Activated CD8-positive, alpha-beta memory T cell treated with anti-CD3 and anti-CD28 coated beads for 24 hours (primary cell): ENCODE measurements at regions not wholly inside any gene's neighbourhood (a gene's known extent, or its start where the extent isn't known, plus 50 kb on each side); places are given as distances from the start of the nearest gene placed in this dataset.

Experiments used
- DNase-seq: peaks from one replicate; pipeline ENCODE4 v3.0.0-alpha.2; 2020

DNA sequence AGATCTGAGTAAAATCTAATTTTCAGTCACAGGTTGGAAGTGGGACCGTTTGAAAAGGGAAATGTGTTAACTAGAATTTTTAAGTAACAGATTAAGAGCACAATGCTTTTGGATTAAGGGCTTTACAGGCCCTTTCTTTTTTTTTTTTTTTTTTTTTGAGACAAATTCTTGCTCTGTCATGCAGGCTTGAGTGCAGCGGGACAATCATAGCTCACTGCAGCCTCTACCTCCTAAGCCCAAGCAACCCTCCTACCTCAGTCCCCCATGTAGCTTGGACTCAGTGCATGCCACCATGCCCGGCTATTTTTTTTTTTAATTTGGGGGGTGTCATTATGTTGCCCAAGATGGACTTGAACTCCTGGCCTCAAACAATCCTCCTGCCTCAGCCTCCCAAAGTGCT, 363.7 kb downstream of the LIG4 start:
- no peak for DNase-seq

DNA sequence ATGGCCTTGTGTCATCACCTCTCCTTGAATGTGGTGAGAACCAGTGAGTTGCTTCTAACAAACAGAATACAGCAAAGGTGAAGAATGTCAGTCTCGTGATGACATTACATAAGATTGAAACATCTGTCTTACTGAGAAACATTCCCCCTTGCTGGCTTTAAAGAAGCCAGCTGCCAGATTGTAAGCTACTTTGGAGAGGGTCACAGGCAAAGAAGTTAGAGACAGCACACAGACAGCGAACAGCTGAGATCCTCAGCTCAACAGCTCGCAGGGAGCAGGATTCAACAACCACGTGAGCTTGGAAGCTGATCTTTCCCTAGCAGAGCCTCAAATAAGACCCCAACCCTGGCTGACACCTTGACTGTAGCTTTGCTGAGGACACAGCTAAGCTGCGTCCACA, 367.9 kb downstream of the LIG4 start:
- no peak for DNase-seq

DNA sequence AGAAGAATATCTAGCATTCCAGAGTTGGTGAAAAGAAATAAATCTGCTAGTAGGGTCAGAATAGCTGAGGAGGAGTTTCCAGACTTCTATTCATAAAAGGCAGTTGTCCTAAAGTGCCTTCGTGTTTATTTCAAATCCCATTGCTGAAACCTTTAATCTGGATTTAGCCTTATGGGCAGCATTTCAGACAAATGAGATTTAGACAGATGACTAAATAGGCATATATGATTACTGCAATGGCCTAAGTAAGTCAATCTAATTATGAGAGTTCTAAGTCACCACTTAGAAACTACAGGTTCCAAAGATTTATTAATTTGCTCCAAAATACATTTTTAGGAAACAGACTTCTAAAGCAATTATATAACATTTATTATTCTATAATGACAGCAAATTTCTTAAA, 368.7 kb downstream of the LIG4 start:
- no peak for DNase-seq

DNA sequence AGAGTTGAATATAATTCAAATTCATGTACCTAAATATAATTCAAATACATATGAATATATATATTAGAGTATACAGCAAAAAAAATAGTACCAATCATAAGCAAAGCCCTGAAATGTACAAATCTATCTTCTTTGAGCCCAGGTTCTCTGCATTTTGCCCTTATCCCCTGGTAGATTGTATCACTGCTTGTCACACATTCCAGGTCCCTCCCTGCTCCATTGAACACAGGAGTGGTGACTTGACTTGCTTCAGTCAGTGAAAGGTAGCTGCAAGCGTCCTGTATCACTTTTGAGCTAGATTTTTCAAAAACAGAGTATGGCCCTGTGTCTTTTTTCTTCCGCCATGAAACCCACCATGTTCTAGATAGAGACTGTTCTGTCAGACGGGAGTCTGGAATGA, 369.4 kb downstream of the LIG4 start:
- DNase-seq: no peak

DNA sequence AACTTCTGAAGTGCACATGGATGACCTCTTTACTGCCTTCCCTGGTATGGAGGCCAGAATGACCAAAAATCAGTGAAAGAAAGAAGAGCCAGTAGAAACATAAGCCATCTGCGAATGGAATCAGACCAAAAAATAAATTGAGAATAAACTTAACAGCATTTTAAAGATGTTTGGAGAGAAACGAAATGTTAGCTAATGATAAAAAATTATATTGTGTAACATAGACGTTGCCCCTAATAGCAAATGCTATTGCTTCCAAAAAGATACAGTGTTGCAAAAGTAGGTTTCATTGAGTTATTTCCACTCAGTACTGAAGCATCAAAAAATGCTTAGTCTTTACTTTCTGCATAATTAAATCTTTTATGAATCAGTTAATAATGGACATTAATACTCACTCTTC, 371.7 kb downstream of the LIG4 start:
- no peak for DNase-seq

DNA sequence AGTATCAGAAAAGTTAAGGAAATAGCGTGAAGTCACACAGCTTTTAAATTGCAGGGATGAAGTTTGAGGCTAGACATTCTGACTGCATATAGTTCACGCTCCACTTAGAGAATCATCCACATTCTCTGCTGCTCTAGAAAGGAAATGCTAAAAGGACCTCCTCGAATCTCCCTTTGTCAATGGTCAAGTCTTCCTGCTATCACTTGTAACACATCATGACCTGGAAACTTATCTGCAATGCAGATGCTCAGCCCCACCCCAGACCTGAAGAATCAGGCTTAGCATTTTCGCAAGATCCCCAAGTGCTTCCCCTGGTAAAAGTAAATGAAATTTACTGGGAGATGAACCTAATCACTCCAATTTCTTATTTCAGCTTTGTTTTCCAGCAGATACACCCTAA, 372.1 kb downstream of the LIG4 start:
- DNase-seq: no peak

DNA sequence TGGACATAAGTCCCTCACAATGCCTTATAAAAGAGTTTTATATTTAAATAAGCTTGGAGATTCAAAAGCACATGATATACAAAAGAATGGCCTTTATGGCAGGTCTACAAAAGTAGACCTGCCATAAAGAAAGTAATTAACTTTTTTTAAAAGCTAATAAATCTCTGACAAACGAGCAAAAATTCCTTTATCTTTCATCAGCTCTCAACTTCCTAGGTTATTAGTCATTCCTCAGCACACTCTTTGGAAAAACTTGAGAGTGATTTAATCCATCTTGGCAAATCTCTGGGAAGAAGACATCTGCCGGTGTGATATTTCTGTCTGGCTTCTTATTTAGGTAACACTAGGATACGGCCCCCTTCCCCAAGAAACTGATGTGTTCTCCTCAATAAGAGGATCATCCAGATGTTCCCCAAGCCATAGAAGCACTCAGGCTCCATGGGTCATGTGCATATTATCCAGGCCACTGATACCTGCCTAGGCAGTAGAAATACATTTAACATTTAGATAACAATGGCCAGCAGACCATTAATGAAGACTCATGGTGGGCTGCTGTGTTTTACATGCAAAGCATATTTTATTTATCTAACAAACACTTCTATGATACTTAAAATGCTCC, 372.7 kb downstream of the LIG4 start:
- DNase-seq: no peak

DNA sequence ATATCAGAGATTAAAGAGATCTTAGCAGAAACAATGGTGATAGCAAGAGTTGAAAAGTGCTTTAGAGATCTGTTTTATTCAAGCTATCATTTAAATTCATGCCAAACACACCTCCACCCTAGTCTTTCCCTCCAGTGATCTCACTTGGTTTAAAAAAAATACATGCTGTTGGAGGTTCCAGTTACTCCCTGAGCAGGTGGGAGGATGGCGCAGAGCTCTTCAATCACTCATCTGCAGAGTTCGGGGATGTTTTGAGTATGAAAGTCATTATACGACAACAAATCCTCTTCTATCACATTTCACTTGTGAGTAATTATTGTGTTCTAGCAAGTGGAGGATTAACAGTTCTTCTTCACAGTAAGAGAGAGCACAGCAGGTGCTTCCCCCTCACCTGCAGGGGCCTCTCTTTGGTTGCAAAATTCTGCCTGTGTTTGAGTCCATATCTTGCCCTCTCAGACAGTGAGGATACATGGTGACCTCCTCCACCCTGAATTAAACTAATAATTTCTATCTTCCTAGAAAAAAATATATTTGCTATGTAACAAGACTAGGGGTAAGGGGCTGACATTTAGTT, 376.7 kb downstream of the LIG4 start:
- no peak for DNase-seq

DNA sequence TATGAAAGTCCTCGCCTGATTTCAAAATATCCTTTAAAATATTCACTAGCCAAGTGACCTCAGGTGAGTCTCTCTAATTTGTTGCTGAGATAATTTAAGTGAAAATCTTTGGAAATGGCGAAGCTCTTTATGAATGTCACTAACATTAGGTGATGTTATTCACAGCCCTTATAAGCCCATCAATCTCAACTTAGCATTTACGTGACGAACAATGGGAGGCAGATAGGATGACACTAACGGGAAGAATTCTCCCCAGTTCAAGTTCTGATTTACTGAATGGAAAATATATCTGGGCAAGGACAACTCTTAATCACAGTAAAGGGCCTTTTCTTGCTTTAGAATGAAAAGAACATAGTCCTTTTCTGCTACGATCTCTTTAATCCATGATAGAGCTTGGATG, 378.7 kb downstream of the LIG4 start:
- no peak for DNase-seq

DNA sequence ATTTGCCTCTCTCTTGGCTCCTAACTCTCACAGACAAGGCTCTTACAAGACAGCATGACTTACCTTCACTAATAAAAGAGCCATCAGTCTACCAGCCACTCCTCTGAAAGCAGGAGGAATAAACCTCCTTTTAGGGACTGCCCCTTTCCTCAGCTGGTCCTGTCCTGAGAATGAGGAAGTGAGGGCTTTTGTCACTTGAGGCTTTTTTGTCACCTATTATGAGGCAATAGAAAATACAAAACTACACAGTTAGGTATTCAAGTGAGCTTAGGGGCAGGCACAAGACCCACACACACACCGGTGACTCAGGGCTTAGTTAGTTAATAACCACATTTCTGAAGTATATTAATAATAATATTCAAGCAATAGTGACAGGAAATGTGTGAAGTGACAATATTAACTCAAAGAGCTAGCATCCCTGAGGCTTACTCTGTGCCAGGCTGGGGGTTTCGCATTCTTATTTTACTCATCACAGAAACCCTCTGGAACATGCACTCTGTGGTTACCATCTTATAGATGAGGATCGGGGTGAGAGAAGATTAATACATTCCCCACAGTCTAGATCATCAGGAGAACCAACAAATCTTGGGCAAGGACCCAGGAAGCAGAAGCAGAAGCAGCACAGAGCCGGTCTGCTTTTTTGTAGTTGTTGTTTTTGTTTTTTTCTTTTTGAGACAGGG, 379.9 kb downstream of the LIG4 start:
- DNase-seq: no peak

DNA sequence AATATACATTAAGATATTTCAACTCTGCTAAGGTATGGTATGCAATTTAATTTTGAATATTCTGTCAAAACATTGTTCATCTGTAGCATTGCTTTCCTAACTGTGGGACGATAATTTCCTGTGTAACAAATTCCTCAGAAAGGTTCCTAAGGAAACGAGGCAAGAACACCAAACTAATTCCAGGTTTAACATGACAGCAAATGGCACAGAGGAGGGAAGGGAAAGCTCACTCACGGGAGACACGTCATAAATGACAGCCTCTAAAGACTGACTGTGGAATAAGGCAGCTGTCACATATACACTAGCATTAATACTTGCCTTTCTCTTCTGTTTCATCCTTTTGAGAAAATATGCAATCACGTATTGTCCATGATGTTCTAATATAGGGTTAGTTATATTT, 380.6 kb downstream of the LIG4 start:
- no peak for DNase-seq

DNA sequence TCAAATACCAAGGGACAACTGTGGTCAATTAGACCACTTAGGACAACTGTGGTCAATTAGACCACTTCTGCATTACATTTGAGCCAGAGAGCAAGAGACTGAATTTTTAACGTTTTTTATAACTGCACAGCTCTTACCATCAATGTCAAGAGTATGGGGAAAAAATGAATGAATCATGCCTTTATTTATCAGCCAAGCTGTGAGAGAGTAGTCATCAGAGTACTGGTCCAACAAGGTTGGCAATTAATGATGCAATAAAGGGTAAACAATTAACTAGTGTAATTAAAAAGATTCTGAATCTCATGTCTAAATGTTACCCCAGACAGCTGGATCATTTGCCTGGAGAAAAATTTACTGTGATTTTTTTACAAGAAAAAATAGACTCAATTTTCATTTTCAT, 381.1 kb downstream of the LIG4 start:
- DNase-seq: no peak

DNA sequence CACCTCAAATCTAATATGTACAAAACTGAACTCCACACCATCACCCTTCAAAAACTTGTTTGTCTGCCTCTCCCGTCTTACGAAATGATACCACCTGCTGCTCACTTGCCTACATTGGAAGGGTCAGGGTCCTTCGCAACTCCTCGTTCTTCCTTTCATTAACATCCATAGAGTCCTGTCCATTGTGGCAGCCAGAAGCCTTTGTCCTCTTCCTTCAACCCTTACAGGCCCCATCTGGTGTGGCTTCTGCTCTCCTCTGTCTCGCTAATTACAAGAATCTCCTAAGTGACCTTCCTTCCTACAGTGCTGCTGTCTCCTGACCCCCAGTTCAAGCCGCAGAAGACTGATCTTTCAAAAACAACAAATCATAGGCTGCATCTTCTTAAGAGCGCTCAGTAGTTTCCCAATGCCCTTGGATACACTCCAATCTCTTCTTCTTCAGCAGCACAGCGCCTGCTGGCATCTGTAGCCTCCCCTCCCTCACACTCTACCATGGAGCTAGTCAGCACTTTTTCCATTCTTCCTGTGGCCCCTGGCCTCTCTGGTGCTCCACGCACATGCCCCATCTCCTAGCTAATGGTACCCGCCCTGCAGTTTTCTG, 382.7 kb downstream of the LIG4 start:
- no peak for DNase-seq

DNA sequence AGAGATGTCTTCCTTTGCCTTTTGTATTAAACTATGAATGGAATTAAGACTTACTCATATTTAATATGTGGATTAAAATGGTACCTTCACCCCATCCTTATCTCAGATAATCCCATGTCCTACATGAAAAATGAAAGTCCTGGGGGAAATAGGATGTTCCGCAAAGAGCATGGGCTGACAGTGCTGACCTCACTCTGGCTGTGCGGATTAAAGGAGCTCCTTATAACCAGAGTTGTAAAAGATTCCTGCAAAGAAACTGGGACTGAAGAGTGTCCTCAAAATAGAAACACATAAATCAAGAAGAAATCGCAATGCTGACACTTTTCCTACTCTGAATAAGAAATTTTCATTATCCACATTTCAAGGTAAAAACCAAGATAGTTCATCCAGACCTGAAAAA, 384.5 kb downstream of the LIG4 start:
- no peak for DNase-seq

DNA sequence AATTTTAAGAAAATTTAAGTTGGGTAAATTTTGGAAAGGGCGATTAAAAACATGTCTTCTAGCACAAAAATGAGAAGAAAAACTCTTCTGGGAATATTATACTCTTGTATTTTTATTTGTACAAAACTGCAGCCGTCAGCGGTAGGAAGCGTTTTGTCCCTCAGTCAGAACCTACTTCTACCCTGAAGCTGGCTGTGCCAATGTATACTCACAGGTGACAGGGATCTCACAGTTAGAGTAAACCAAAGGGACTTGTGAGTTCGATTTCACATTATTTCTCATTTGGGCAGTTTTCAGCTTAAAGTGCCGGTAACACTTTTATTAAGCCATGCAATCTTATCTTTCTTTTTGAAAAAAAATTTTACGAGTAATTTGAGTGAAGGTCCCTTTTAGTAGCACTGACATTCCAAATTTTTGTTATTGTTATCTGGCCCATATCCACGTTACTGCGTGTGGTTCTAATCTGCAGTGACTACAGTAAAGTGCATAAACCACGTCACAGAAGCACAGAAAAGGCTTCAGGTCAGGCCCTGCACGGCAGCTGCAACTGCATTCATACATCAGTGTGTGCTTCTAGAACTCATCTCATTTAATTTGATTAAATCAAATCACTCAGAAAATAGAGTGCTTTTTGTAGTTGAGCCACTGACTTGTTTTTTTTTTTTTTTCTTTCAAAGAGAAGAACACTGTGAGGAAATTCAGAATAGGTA, 387.3 kb downstream of the LIG4 start:
- DNase-seq: no peak

DNA sequence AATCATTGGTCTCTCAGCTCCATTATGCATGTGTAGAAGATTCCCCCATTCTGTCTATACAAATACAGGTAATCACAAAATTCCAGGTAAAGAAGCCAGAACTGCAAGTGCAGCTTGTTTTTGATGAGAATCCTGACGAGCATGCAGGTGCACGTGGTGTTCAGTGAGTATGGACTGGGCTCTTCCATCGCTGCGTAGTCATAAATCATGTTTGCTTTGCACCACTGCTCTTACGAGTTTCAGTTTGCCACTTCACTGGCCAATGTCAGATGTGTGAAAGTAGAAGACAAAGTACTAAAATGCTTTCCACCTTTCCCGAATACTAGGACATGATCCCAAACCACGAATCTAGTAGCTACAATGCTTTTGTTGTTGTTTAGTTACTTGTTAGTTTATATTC, 390.7 kb downstream of the LIG4 start:
- DNase-seq: no peak

DNA sequence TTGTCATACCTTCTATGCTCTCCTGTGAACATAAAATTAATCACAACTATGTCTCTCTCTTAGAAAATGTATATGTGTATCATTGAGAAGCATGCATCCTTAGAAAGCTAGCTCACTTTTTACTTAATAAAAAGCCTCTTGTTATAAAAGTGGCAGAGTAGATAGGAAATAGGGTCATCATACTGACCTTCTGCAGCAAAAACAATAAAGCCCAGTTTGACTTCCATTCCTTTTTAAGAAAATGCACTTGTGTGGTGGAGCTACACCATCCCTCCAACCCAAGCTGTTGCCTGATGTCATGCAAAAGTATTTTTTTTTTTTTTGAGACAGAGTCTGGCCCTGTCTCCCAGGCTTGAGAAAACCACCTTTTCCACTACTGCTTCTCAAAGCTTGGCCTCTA, 393.3 kb downstream of the LIG4 start:
- no peak for DNase-seq

DNA sequence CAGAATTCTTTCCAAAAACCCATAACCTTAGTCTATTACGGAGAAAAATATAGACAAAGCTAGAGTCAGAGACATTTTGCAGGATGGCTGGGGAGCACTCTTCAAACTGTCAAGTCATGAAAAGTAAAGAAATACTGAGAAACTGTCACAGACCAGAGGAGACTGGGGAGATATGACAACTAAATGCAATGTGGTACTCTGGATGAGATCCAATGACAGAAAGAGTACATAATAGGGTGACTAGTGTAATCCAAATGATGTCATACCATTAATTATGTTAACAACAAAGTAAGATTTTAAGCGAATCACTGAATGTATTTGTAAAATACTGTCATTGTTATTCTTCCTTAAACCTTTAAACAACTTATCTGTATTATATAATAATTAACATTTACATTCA, 393.8 kb downstream of the LIG4 start:
- DNase-seq: no peak

DNA sequence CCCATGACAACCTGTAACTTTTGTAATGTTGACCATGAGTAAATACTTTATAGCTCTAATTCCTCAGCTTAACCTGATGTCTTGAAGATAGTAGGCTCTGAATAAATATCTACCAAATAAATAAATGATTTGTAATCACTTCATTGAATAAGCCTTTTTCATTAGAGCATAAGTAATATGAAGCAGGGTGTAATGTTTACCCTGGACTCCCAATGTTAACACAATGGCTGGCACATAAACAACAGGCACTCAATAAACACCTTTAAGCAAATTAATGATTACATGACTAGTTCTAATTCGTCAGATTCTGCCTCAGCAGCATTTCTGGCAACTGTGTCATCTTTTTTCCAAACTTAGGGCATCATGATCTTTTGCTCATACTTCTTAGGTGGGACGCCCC, 396.3 kb downstream of the LIG4 start:
- DNase-seq: no peak

DNA sequence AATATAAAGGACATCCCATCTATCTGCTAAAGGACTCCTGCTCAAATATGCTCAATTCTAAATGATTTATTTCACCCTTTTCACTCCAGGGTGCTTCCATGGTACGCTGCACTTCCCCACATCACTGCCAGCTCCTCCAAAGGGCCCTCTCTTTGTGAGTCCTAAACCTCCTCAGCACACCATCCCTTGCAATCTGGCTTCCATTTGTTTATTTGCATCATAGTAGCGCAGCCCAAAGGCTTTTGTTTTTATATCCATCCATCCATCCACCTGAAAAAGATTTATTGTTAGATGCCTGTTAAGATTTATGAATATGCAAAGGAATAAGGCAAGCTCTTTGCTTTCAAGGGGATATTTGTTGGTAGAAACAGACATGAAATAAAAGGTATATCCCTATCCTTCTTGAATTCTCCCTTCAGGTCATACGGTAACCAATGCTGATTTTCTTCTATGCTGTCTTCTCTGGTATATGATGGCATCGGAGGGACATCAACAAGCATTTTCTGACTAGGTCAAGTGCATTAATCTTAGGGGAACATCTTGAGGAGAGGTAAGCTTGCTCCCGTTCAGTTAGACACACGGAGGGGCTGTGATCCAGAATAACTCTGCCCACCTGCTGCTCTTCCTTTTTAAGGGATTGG, 397.6 kb downstream of the LIG4 start:
- DNase-seq: no peak

DNA sequence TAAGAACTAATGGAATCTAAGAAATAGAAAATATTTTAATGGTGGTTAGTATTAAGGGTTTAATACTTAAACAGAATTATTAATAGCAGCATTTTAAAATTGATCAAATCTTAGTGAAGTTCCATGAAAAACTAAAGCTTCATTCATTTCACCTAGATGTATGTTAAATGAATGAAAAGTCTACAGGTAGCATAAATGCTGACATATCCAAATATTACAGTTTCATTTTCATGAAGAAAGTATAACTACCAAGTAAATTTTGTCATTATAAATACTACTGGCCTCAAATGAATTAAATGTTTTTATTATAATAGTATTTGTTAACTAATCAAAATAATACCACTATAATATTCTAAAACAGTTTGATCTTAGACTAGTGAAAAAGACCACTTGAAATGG, 403.3 kb downstream of the LIG4 start:
- no peak for DNase-seq

DNA sequence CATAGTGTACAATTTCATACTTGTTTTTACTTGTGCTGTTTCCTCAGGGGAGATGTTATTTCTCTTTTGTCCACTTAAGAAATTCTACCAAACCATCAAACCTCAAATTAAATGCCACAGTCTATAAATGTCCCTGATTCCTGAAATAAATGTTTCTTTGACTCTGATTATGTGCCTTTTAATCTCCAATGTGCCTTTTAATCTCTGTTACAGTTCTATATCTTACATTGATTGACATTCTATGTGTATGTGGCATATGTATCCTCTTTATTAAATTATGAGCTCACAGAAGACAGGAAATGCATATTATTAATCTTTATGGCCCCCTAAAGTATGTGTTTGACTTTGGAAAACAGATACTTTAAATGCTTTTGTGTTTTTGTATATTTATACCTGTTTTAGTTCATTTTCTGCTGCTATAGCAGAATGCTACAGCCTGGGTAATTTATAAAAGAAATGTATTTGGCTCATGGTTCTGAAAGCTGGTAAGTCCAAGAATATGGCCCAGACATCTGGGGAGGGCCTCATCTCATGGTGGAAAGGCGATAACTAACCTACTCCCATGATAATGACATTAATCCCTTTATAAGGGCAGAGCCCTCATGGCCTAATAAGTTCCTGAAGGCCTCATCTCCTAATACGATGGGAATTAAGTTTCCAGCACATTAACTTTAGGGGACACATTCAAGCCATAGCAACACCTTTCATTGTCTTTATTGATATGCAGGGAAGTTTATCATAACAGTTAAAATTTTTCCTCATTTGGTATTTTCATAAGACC, 403.9 kb downstream of the LIG4 start:
- DNase-seq: no peak

DNA sequence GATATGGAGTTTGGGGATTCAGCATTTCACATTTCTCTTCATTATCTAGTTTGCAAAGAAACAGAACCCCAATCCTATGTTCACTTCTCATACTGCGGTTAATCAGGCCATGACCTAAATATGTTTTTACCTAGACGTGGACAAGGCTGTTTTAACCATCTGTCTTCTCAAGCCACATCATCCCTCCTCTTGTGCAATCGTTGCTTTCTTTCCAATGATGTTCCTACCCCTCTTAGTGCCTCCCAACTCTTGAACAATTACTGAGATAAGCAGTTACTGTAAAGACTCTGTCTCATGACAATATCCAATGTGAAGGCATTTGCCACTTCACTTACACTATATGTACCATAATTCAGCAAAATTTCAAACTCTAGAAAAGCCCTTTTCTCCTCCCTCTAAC, 406.2 kb downstream of the LIG4 start:
- DNase-seq: no peak
